Thymus (tissue), 11 donors: ENCODE measurements at regions not wholly inside any gene's neighbourhood (a gene's known extent, or its start where the extent isn't known, plus 50 kb on each side); places are given as distances from the start of the nearest gene placed in this dataset.

Source experiments
- DNase-seq, 9 donors: peaks; one replicate each; pipeline ENCODE4 v3.0.0-alpha.2; 2013; ENCODE audit warnings: low spot score in 9 of 9, low read depth in 6 of 9, missing footprints in 1 of 9
- H3K27ac ChIP-seq, 2 donors: one replicate each; pipeline ENCODE4 v1.5.1; 2013; ENCODE audit warnings: control low read depth in 1 of 2, low read depth in 1 of 2, low read length in 1 of 2, mild to moderate bottlenecking in 1 of 2, moderate library complexity in 1 of 2
- H3K27me3 ChIP-seq, 2 donors: one replicate each; pipeline ENCODE4 v1.5.1; 2013; ENCODE audit warnings: low read length in 1 of 2; ENCODE audit not compliant: control insufficient read depth in 2 of 2, insufficient read depth in 1 of 2
- H3K36me3 ChIP-seq, 2 donors: one replicate each; pipeline ENCODE4 v1.5.1; 2013; ENCODE audit warnings: low read length in 1 of 2, mild to moderate bottlenecking in 1 of 2, moderate library complexity in 1 of 2; ENCODE audit not compliant: control insufficient read depth in 2 of 2, insufficient read depth in 2 of 2
- H3K4me1 ChIP-seq, 2 donors: one replicate each; pipeline ENCODE4 v1.5.1; 2013; ENCODE audit warnings: low read length in 2 of 2; ENCODE audit not compliant: control insufficient read depth in 2 of 2, insufficient read depth in 2 of 2
- H3K4me3 ChIP-seq, 2 donors: one replicate each; pipeline ENCODE4 v1.5.1; 2013; ENCODE audit warnings: low read length in 2 of 2, control low read depth in 1 of 2, mild to moderate bottlenecking in 1 of 2
- H3K9me3 ChIP-seq, 2 donors: one replicate each; pipeline ENCODE4 v1.5.1; 2013; ENCODE audit warnings: low read length in 1 of 2, mild to moderate bottlenecking in 1 of 2; ENCODE audit not compliant: control insufficient read depth in 2 of 2, insufficient read depth in 1 of 2
- WGBS: extraction: QIAGEN DNeasy Blood & Tissue Kit; methylation state at CpG from one replicate; pipeline ENCODE4 v1.1.7; 2013; 5-methylcytosine and 5-hydroxymethylcytosine counted together
- donor health status: healthy.

GRCh38 chr22:48900626-48901025, 927.0 kb downstream of the BRD1 start:
- H3K27ac ChIP-seq: no peak overlapping the region
- DNase-seq: no peak
- 90% methylated on average over 9 of the region's 9 CpGs for WGBS
- H3K36me3 ChIP-seq: no peaks in the 10 kb centered on the region
- no peak overlapping the region for H3K4me3 ChIP-seq
- no peaks in the 10 kb centered on the region for H3K4me1 ChIP-seq
- H3K9me3 ChIP-seq: no peaks in the 10 kb centered on the region
- no peaks in the 10 kb centered on the region for H3K27me3 ChIP-seq

GRCh38 chr22:48900327-48900597, 927.4 kb downstream of the BRD1 start:
- H3K9me3 ChIP-seq: no peaks in the 10 kb centered on the region
- no peaks in the 10 kb centered on the region for H3K4me1 ChIP-seq
- DNase-seq: no peak
- no peak overlapping the region for H3K27ac ChIP-seq
- WGBS: 89% methylated on average over 2 of the region's 2 CpGs
- no peaks in the 10 kb centered on the region for H3K27me3 ChIP-seq
- H3K4me3 ChIP-seq: no peak overlapping the region
- H3K36me3 ChIP-seq: no peaks in the 10 kb centered on the region

GRCh38 chr22:48899523-48900326, 927.9 kb downstream of the BRD1 start:
- H3K27ac ChIP-seq: no peak overlapping the region
- 91% methylated on average over 42 of the region's 42 CpGs for WGBS

GRCh38 chr22:48898524-48899250, 929.0 kb downstream of the BRD1 start:
- 90% methylated on average over 21 of the region's 21 CpGs for WGBS
- Histone ChIP-seq H3K9me3 (no peaks in the 10 kb centered on the region), H3K27me3 (no peaks in the 10 kb centered on the region), H3K27ac (no peak overlapping the region), H3K4me3 (no peak overlapping the region), H3K4me1 (no peaks in the 10 kb centered on the region), H3K36me3 (no peaks in the 10 kb centered on the region)
- DNase-seq: no peak

More at GRCh38 chr22:48899523-48900326, 927.9 kb downstream of the BRD1 start:
- H3K9me3 ChIP-seq: no peaks in the 10 kb centered on the region
- no peaks in the 10 kb centered on the region for H3K36me3 ChIP-seq
- DNase-seq: no peak
- no peak overlapping the region for H3K4me3 ChIP-seq
- H3K27me3 ChIP-seq: no peaks in the 10 kb centered on the region
- H3K4me1 ChIP-seq: no peaks in the 10 kb centered on the region

GRCh38 chr22:48897645-48898370, 929.9 kb downstream of the BRD1 start:
- WGBS: 91% methylated on average over 14 of the region's 14 CpGs
- Histone ChIP-seq H3K36me3 (no peaks in the 10 kb centered on the region), H3K4me1 (no peaks in the 10 kb centered on the region), H3K27ac (no peak overlapping the region), H3K9me3 (no peaks in the 10 kb centered on the region), H3K4me3 (no peak overlapping the region), H3K27me3 (no peaks in the 10 kb centered on the region)
- DNase-seq: no peak

- 89% methylated on average over 33 of the region's 33 CpGs for WGBS
- no peak for DNase-seq
- Histone ChIP-seq H3K27ac (no peak overlapping the region), H3K4me3 (no peak overlapping the region), H3K9me3 (no peaks in the 10 kb centered on the region), H3K4me1 (no peaks in the 10 kb centered on the region), H3K27me3 (no peaks in the 10 kb centered on the region), H3K36me3 (no peaks in the 10 kb centered on the region)
These were observed 930.7 kb downstream of the BRD1 start for GRCh38 chr22:48896766-48897644.

- Histone ChIP-seq H3K27ac (no peak overlapping the region), H3K36me3 (no peaks in the 10 kb centered on the region), H3K27me3 (no peaks in the 10 kb centered on the region), H3K9me3 (no peaks in the 10 kb centered on the region), H3K4me3 (no peak overlapping the region), H3K4me1 (no peaks in the 10 kb centered on the region)
- WGBS: 89% methylated on average over 24 of the region's 24 CpGs
- no peak for DNase-seq
These were observed 931.6 kb downstream of the BRD1 start for GRCh38 chr22:48895831-48896765.

- 90% methylated on average over 9 of the region's 9 CpGs for WGBS
These were observed 932.3 kb downstream of the BRD1 start for GRCh38 chr22:48895336-48895735.

More at GRCh38 chr22:48895336-48895735, 932.3 kb downstream of the BRD1 start:
- no peaks in the 10 kb centered on the region for H3K36me3 ChIP-seq
- no peaks in the 10 kb centered on the region for H3K9me3 ChIP-seq
- no peak for DNase-seq
- no peak overlapping the region for H3K4me3 ChIP-seq
- H3K4me1 ChIP-seq: no peaks in the 10 kb centered on the region
- no peaks in the 10 kb centered on the region for H3K27me3 ChIP-seq
- no peak overlapping the region for H3K27ac ChIP-seq
